ENCODE measurements at regions not wholly inside any gene's neighbourhood (a gene's known extent, or its start where the extent isn't known, plus 50 kb on each side); places are given as distances from the start of the nearest gene placed in this dataset.

DNA sequence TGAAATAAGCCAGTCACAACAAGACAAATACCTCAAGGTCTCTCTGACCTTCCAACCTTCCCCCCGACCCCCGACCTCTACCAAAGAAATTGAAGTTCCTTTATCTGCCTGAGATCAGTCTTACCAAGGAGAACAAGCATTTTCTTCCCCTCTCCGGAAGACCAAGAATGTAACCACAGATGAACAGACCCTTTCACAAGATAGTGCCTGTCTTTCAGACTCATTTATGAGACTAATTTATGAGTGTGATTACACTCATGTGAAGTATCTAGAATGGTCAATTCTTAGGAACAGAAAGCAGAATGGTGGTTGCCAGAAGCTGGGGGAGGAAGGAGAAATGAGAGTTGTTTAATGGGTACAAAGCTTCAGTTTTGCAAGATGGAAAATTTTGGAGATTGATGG lies 108.9 kb upstream of the MKLN1 start:
- POLR2A ChIA-PET: no interaction called here
- Mint-ChIP-seq H3K4me3 (no peak overlapping the region), H3K27ac (no peak overlapping the region), H3K36me3 (ENCODE audit: low read depth) (no peaks in the 10 kb centered on the region), H3K27me3 (ENCODE audit: low read depth) (no peaks in the 10 kb centered on the region), H3K4me1 (ENCODE audit: low read depth) (peaks cover 16% of the 10 kb centered on the region), H3K9me3 (ENCODE audit: insufficient read depth) (peaks cover 4% of the 10 kb centered on the region)
- CTCF ChIA-PET: no interaction called here
- no peak for ATAC-seq
- DNase-seq: no peak

DNA sequence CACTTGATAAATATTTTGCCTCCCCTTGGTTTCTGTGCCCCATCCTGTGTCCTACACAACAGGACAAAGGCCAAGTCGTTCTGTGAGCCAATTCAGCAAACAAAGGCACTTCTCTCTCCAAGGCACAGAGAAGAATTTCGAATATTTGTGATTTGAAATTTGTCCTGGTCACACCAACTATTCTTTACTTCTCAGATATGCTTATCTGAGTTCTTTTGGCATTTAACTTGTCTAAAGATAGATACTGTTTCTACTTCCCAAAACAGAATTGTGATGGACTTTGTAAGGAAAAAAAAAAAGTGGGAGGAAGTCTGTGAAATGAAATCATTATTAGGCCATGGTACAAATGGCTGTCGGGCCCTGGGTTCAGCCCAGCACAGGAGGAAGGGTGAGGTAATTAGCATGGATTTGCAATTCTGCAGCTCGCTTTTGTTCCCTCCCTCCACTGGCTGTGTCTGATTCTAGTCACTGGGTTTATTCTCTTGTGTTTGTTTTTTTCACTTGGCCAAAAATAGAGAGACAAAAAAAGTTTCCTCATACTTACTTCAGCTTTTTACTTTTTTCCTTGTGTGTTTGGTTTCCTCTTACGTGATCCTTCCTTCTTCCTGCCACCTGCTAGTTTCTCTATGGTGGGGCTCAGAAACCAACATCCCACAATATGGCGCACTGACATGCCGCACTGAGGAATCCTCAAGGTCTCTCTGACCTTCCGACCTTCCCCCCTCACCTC lies 108.2 kb upstream of the MKLN1 start:
- CTCF ChIA-PET: no interaction called here
- ATAC-seq (no peak), DNase-seq (no peak)
- Mint-ChIP-seq H3K27ac (no peak overlapping the region), H3K4me1 (ENCODE audit: low read depth) (peaks cover 16% of the 10 kb centered on the region), H3K27me3 (ENCODE audit: low read depth) (no peaks in the 10 kb centered on the region), H3K36me3 (ENCODE audit: low read depth) (no peaks in the 10 kb centered on the region), H3K4me3 (no peak overlapping the region), H3K9me3 (ENCODE audit: insufficient read depth) (peaks cover 4% of the 10 kb centered on the region)
- POLR2A ChIA-PET: no interaction called here

DNA sequence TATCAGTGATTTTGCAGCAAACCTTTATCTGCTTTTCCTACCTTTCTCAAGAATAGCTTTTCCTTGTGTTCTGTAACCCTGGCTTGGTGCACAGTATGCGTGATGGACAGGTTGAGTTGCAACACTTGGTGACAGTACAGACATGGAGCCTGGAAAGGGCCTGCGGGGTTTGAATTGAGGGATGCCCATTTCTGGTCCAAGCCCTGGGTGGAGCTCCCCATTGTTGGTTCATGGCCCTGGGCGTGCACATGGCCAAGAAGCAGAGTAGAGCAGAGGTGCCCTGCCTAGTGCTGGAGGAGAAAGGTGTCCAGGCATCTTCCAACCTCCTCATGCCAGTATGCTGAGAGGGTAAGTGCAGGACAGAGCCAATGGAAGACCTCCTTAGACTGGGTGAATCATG lies 106.6 kb upstream of the MKLN1 start:
- peaks cover 18% of the 10 kb centered on the region for H3K4me1 Mint-ChIP-seq (ENCODE audit: low read depth)
- POLR2A ChIA-PET: no interaction called here
- H3K9me3 Mint-ChIP-seq (ENCODE audit: insufficient read depth): peaks cover 4% of the 10 kb centered on the region
- no peak for DNase-seq
- no peaks in the 10 kb centered on the region for H3K27me3 Mint-ChIP-seq (ENCODE audit: low read depth)
- CTCF ChIA-PET: interaction anchor here (1.2 kb wide), 1 partner anchor 10 kb away, joined by 5 read pairs; no protein-coding TSS in a partner anchor
- no peak for ATAC-seq
- no peaks in the 10 kb centered on the region for H3K36me3 Mint-ChIP-seq (ENCODE audit: low read depth)
- H3K27ac Mint-ChIP-seq: no peak overlapping the region
- H3K4me3 Mint-ChIP-seq: no peak overlapping the region

DNA sequence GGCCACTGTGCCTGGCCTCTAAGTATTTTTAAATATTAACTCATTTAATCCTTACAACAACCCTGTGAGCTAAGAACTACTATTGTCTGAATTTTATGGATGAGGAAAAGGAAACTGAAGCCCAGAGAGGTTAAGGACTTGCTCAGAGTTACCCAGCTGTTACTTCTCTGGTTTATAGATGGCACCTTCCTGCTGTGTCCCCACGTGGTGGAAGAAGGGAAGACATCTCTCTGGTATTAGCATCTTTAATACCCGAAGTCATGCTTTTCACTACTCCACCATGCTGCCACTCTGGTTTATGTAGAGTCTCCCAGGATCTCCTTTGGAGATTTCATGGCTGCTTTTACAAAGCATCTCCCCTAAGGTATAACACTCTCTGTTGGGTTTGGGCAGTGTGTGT lies 105.5 kb upstream of the MKLN1 start:
- ChIA-PET POLR2A (no interaction called here), CTCF (no interaction called here)
- peaks cover 4% of the 10 kb centered on the region for H3K9me3 Mint-ChIP-seq (ENCODE audit: insufficient read depth)
- no peak overlapping the region for H3K27ac Mint-ChIP-seq
- no peak overlapping the region for H3K4me3 Mint-ChIP-seq
- no peaks in the 10 kb centered on the region for H3K36me3 Mint-ChIP-seq (ENCODE audit: low read depth)
- DNase-seq: no peak
- ATAC-seq: no peak
- peaks cover 28% of the 10 kb centered on the region for H3K4me1 Mint-ChIP-seq (ENCODE audit: low read depth)
- peaks cover 3% of the 10 kb centered on the region for H3K27me3 Mint-ChIP-seq (ENCODE audit: low read depth)

DNA sequence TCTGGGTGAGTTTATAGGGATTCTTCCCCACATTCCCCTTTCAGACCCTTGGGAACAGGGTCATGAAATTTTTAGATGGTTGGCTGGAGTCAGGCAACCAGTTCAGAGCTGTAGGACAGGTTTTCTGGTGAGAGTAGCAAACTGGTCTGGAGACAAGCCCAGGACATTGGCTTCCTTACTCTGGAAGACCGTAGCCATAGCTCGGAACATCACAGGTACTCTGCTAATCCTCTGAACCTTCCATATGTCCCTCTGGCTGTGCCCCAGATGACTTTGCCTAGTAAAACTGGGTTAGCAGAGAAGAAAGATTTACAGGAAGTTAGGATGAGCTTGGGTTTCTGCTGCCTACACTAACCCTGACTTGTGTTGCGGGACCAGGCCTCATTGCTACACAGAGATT lies 104.5 kb upstream of the MKLN1 start:
- ChIA-PET POLR2A (interaction anchor here (0.7 to 0.9 kb wide), 2 partner anchors 13 to 116 kb away, joined by 4 read pairs; no protein-coding TSS in a partner anchor), CTCF (interaction anchor here (0.8 kb wide), 1 partner anchor 116 kb away, joined by 3 read pairs; no protein-coding TSS in a partner anchor)
- Mint-ChIP-seq H3K9me3 (ENCODE audit: insufficient read depth) (peaks cover 4% of the 10 kb centered on the region), H3K4me3 (no peak overlapping the region), H3K27me3 (ENCODE audit: low read depth) (peaks cover 3% of the 10 kb centered on the region), H3K4me1 (ENCODE audit: low read depth) (peaks cover 28% of the 10 kb centered on the region), H3K36me3 (ENCODE audit: low read depth) (no peaks in the 10 kb centered on the region), H3K27ac (no peak overlapping the region)
- ATAC-seq (no peak), DNase-seq (no peak)

DNA sequence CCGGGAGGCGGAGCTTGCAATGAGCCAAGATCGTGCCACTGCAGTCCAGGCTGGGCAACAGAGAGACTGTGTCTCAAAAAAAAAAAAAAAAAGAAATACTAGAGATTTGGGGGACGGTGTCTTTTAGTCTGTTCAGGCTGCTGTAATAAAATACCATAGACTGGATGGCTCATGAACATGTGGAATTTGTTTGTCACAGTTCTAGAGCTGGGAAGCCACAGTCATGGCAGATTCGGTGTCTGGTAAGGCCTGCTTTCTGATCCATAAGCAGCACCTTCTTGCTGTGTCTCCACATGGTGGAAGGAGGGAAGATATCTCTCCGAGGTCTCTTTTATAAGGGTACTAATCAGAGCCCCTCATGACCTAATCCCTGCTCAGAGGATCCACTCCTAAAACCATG lies 102.7 kb upstream of the MKLN1 start:
- H3K36me3 Mint-ChIP-seq (ENCODE audit: low read depth): no peaks in the 10 kb centered on the region
- ChIA-PET POLR2A (no interaction called here), CTCF (interaction anchor here (1.4 kb wide), 1 partner anchor 114 kb away, joined by 3 read pairs; no protein-coding TSS in a partner anchor)
- H3K4me3 Mint-ChIP-seq: no peak overlapping the region
- peaks cover under 1% of the 10 kb centered on the region for H3K9me3 Mint-ChIP-seq (ENCODE audit: insufficient read depth)
- H3K4me1 Mint-ChIP-seq (ENCODE audit: low read depth): peaks cover 19% of the 10 kb centered on the region
- peaks cover 3% of the 10 kb centered on the region for H3K27me3 Mint-ChIP-seq (ENCODE audit: low read depth)
- ATAC-seq (no peak), DNase-seq (no peak)
- no peak overlapping the region for H3K27ac Mint-ChIP-seq

DNA sequence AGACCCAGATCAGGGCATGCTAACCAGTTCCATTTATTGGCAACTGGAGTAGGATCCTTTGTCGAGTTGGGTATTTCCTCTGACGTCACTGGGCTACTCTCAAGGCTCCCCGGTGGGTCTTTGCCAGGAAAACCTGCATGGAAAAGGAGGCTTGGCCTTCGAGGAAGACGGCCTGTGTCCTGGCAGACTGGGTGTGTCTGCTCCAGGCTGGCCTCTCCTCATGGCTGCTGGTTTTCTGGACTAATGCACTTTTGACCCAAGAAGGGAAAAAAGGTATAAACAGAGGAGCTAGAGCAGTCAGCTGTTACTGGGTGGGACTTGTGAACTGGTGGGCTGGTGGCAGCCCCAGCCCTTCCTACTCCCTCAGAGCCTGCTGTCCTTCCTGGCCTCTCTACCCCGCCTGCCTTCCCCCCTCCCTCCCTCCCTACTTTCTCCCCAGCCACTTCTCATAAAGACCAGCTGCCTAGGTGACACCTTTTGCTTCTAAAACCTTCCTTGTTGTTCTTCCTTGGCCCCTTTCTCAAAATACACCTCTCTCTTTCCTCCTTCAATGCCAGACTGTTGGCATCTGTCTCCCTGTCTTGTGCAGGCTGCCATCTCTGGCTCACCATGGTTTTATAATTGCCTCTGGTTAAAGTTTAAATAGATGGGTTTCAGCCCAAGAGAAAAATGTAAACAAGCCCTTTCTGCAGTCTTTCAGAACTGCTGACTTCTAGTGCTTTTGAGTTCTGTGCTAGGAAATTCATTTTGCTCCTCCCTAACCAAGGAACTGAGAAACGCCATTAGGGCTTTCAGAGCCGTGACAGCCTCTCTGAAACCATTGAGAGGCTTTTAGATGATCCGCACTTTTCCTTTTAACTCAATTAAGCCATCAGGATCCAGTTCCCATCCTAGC lies 101.8 kb upstream of the MKLN1 start:
- Mint-ChIP-seq H3K27me3 (ENCODE audit: low read depth) (peaks cover 3% of the 10 kb centered on the region), H3K9me3 (ENCODE audit: insufficient read depth) (no peaks in the 10 kb centered on the region), H3K27ac (no peak overlapping the region), H3K4me3 (no peak overlapping the region), H3K36me3 (ENCODE audit: low read depth) (no peaks in the 10 kb centered on the region), H3K4me1 (ENCODE audit: low read depth) (peaks cover 24% of the 10 kb centered on the region)
- no peak for ATAC-seq
- no peak for DNase-seq
- CTCF ChIA-PET: interaction anchor here (1.4 kb wide), 1 partner anchor 114 kb away, joined by 3 read pairs; no protein-coding TSS in a partner anchor
- POLR2A ChIA-PET: no interaction called here

DNA sequence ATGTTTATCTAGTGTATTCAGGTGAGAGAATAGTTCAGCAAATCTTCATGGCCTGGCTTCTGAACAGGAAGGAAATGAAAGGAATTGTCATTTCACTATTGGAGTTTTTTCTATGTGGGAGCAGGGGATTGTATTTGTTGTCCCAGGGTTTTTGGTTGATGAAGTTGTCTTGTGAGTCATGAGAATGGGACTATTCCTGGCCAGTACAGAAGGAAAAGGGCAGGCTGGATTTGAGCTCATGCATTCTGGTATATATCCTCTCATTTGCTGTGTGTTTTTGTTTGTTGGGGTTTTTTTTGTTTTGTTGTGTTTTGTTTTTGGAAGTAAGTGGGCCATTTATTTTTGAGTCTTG lies 101.2 kb upstream of the MKLN1 start:
- no peak overlapping the region for H3K4me3 Mint-ChIP-seq
- peaks cover 3% of the 10 kb centered on the region for H3K27me3 Mint-ChIP-seq (ENCODE audit: low read depth)
- POLR2A ChIA-PET: no interaction called here
- no peaks in the 10 kb centered on the region for H3K36me3 Mint-ChIP-seq (ENCODE audit: low read depth)
- CTCF ChIA-PET: interaction anchor here (1.4 kb wide), 1 partner anchor 115 kb away, joined by 3 read pairs; no protein-coding TSS in a partner anchor
- H3K4me1 Mint-ChIP-seq (ENCODE audit: low read depth): peaks cover 29% of the 10 kb centered on the region
- ATAC-seq (no peak), DNase-seq (no peak)
- no peaks in the 10 kb centered on the region for H3K9me3 Mint-ChIP-seq (ENCODE audit: insufficient read depth)
- no peak overlapping the region for H3K27ac Mint-ChIP-seq

DNA sequence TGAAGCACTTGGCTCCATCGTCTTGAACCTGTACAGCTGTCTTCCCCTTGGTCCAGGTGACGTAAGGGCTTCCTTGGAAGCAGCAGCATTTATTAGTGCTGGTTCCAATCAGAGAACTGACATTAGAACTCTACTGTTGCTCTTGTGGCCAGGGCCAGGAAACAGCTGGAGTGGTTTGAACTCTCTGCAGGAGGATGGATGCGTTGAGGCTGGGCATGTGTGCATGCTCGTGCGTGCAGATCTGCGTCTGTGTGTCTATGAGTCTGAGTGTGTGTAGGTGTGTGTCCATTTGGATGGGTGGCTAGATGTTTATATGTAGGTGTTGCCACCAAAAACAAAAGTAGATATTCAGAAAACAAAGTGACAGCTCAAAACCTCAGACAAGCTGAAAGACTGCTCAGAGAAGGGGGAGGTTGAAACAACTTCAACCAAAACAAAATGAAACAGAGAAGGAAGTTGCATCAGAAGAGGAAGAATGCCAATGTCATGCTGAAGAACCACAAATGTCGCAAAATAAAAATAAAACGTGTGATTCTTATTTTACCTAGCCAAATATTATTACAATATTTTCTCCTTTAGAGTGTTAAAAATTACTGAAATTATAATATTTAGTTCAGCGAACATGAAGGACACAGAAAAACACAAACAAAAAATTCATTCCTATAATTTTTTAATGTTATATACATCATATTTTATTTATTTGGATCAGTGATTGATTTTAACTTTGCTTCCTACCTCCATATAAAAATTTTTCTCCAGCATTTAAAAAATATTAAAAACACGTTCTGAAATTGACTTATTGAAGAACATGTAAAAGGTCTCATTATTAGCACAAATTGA lies 96.1 kb upstream of the MKLN1 start:
- Mint-ChIP-seq H3K4me1 (ENCODE audit: low read depth) (peaks cover 58% of the 10 kb centered on the region), H3K36me3 (ENCODE audit: low read depth) (peaks cover 2% of the 10 kb centered on the region), H3K4me3 (peak overlapping the region; percentile 69), H3K27ac (peak overlapping the region; percentile 89), H3K27me3 (ENCODE audit: low read depth) (peaks cover 3% of the 10 kb centered on the region), H3K9me3 (ENCODE audit: insufficient read depth) (no peaks in the 10 kb centered on the region)
- POLR2A ChIA-PET: interaction anchor here (0.7 to 2.0 kb wide), 5 partner anchors 44 to 128 kb away, joined by 3 to 14 read pairs (median 5); partner anchors contain the start of gene MKLN1
- CTCF ChIA-PET: interaction anchor here (1.2 kb wide), 1 partner anchor 335 kb away, joined by 3 read pairs; no protein-coding TSS in a partner anchor
- peak; percentile 76 for DNase-seq
- peak; percentile 77 for ATAC-seq

DNA sequence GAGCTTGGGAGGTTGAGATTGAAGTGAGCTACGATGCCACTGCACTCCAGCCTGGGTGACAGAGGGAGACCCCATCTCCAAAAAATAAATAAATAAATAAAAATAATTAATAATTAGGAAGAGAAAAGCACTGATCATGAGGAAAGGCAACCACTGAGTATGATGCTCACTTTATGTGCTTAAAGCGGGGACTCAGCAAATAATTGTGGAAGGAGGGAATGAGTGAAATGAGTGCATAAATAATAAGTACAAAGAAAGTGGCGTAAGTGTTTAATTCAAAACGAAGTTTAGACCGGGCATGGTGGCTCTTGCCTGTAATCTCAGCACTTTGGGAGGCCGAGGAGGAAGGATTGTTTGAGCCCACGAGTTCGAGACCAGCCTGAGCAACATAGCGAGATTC lies 94.9 kb upstream of the MKLN1 start:
- POLR2A ChIA-PET: interaction anchor here (0.6 kb wide), 1 partner anchor 26 kb away, joined by 3 read pairs; no protein-coding TSS in a partner anchor
- H3K4me3 Mint-ChIP-seq: no peak overlapping the region
- ATAC-seq (no peak), DNase-seq (no peak)
- peaks cover 65% of the 10 kb centered on the region for H3K4me1 Mint-ChIP-seq (ENCODE audit: low read depth)
- CTCF ChIA-PET: interaction anchor here (1.2 kb wide), 1 partner anchor 336 kb away, joined by 3 read pairs; no protein-coding TSS in a partner anchor
- peak overlapping the region; percentile 45 for H3K27ac Mint-ChIP-seq
- no peaks in the 10 kb centered on the region for H3K27me3 Mint-ChIP-seq (ENCODE audit: low read depth)
- H3K9me3 Mint-ChIP-seq (ENCODE audit: insufficient read depth): no peaks in the 10 kb centered on the region
- H3K36me3 Mint-ChIP-seq (ENCODE audit: low read depth): peaks cover 2% of the 10 kb centered on the region

DNA sequence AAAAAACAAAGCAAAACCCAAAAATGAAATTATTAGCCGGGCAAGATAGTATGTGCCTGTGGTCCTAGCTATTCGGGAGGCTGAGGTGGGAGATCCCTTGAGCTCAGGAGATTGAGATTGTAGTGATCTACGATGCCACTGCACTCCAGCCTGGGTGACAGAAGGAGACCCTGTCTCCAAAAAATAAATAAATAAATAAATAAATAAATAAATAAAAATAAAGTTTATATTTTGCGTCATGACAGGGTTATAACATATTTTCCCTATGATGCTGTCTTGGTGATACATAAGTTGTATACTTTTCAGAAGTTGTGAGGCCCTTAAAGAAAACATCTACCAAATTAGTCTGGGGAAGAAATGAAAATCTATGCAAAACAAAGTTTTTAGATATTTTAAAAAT lies 94.5 kb upstream of the MKLN1 start:
- Mint-ChIP-seq H3K4me1 (ENCODE audit: low read depth) (peaks cover 69% of the 10 kb centered on the region), H3K27ac (no peak overlapping the region), H3K27me3 (ENCODE audit: low read depth) (no peaks in the 10 kb centered on the region), H3K4me3 (no peak overlapping the region), H3K9me3 (ENCODE audit: insufficient read depth) (no peaks in the 10 kb centered on the region), H3K36me3 (ENCODE audit: low read depth) (peaks cover 2% of the 10 kb centered on the region)
- ATAC-seq (no peak), DNase-seq (no peak)
- POLR2A ChIA-PET: interaction anchor here (3.7 kb wide), 1 partner anchor 125 kb away, joined by 26 read pairs; no protein-coding TSS in a partner anchor
- CTCF ChIA-PET: no interaction called here

Measured in activated CD8-positive, alpha-beta T cell treated with anti-CD3 and anti-CD28 coated beads, Interleukin-2, amount 10 ng/mL, durations not matched to agents 7 days and 5 days (primary cell).